HepG2 (cell line): ENCODE measurements at regions not wholly inside any gene's neighbourhood (a gene's known extent, or its start where the extent isn't known, plus 50 kb on each side); places are given as distances from the start of the nearest gene placed in this dataset.

ENCODE experiments used
- ATAC-seq: fragments of 200-7000 bp; cut with Tn5 transposase; 3 replicates; pipeline ENCODE4 v1.9.1; 2020; ENCODE audit warnings: mild to moderate bottlenecking, moderate library complexity
- BruUV-seq: library from RNA; stranded (reverse); fragments of 400-500 nt; replicated peaks from 2 replicates; lab custom pipeline; 2021; lab: Mats Ljungman, UMichigan
- CTCF ChIA-PET: fragments of 300-600 bp; formaldehyde crosslinking; extraction: SDS; loops from one replicate; lab custom pipeline; 2021; ENCODE audit warnings: low total read pairs, inconsistent platforms, low intra/inter-chr PET ratio; lab: Yijun Ruan, JAX
- POLR2A ChIA-PET: fragments of 350-600 bp; sonication (Branson Sonifier 250); formaldehyde crosslinking; loops from one replicate; lab custom pipeline; 2020; ENCODE audit warnings: antibody characterized with exemption, inconsistent platforms; lab: Yijun Ruan, JAX
- DNase-seq: peaks from one replicate; pipeline ENCODE4 v3.0.0-alpha.2; 2015; ENCODE audit warnings: low spot score
- FAIRE-seq: peaks from 3 replicates; lab custom pipeline; 2011; peaks lifted over from hg19 to GRCh38; lab: Jason Lieb, UNC
- H2AFZ ChIP-seq: one replicate; pipeline ENCODE4 v1.6.1; 2011; ENCODE audit warnings: low read length, inconsistent platforms
- H3K27ac ChIP-seq: fragments of 300-600 bp; 3 replicates; pipeline ENCODE4 v1.8.0; 2011; ENCODE audit warnings: mixed run types, mild to moderate bottlenecking, mixed read lengths, low read length, inconsistent platforms; ENCODE audit not compliant: insufficient read depth; ENCODE audit errors: extremely low read length
- H3K27me3 ChIP-seq, 2 experiments: fragments of 200-600 bp in 1 of 2; 2 replicates in 1 of 2; 3 replicates in 1 of 2; pipeline versions ENCODE4 v1.6.0 to v1.8.0; 2011; ENCODE audit warnings: low read length in 2 of 2, mild to moderate bottlenecking in 2 of 2, moderate library complexity in 2 of 2, inconsistent platforms in 1 of 2; ENCODE audit not compliant: insufficient read depth in 2 of 2, control insufficient read depth in 1 of 2
- H3K36me3 ChIP-seq, 2 experiments: fragments of 200-600 bp in 1 of 2; replicated peaks in 1 of 2; 2 replicates in 1 of 2; 3 replicates in 1 of 2; pipeline versions ENCODE4 v1.5.1 to v1.8.0; 2011; ENCODE audit warnings: low read length in 2 of 2, inconsistent platforms in 1 of 2; ENCODE audit not compliant: insufficient read depth in 2 of 2, control insufficient read depth in 1 of 2
- H3K4me1 ChIP-seq: 2 replicates; pipeline ENCODE4 v1.5.1; 2012; ENCODE audit warnings: low read length, inconsistent platforms; ENCODE audit not compliant: insufficient read depth
- H3K4me2 ChIP-seq: 2 replicates; pipeline ENCODE4 v1.6.0; 2011; ENCODE audit warnings: low read depth, low read length, inconsistent platforms
- H3K4me3 ChIP-seq, 3 experiments: fragments of 200-600 bp in 1 of 3; sonication (generic), shearing (Covaris generic) in 1 of 3; replicated peaks in 1 of 3; 2 replicates each; pipeline ENCODE4 v1.5.1; 2011 to 2016; ENCODE audit warnings: low read length in 3 of 3, inconsistent platforms in 2 of 3, low read depth in 2 of 3, mild to moderate bottlenecking in 2 of 3, control low read depth in 1 of 3, mixed read lengths in 1 of 3; ENCODE audit not compliant: insufficient read depth in 1 of 3
- H3K79me2 ChIP-seq: one replicate; pipeline ENCODE4 v1.6.1; 2011; ENCODE audit warnings: low read length, inconsistent platforms; ENCODE audit not compliant: insufficient read depth
- H3K9ac ChIP-seq: 2 replicates; pipeline ENCODE4 v1.6.0; 2011; ENCODE audit warnings: mild to moderate bottlenecking, low read depth, low read length, inconsistent platforms; ENCODE audit not compliant: insufficient read depth
- H3K9me3 ChIP-seq: 2 replicates; pipeline ENCODE4 v1.5.1; 2012; ENCODE audit warnings: mild to moderate bottlenecking, low read length
- H4K20me1 ChIP-seq: 2 replicates; pipeline ENCODE4 v1.6.0; 2011; ENCODE audit warnings: inconsistent platforms, mild to moderate bottlenecking, low read length, moderate library complexity; ENCODE audit not compliant: insufficient read depth
- NFYB ChIP-seq: sonication (generic); formaldehyde crosslinking; IDR thresholded peaks from 2 replicates; pipeline ENCODE4 v1.4.0; 2020; ENCODE audit warnings: missing genetic modification reagents
- POLR2G ChIP-seq: fragments of 200-400 bp; formaldehyde crosslinking; IDR thresholded peaks from 2 replicates; pipeline ENCODE4 v1.6.1; 2018; ENCODE audit warnings: mild to moderate bottlenecking, low read depth, low read length, moderate library complexity
- SIN3B ChIP-seq: fragments of 150-350 bp; IDR thresholded peaks from 2 replicates; pipeline ENCODE4 v1.6.1; 2014; ENCODE audit warnings: low read length
- ZNF383 ChIP-seq: sonication (generic); formaldehyde crosslinking; IDR thresholded peaks from 2 replicates; pipeline ENCODE4 v1.4.0; 2020; ENCODE audit warnings: missing genetic modification reagents, mild to moderate bottlenecking, borderline replicate concordance
- ZNF501 ChIP-seq: sonication (generic); formaldehyde crosslinking; IDR thresholded peaks from 2 replicates; pipeline ENCODE4 v1.5.1; 2020; ENCODE audit warnings: mild to moderate bottlenecking, moderate library complexity, missing genetic modification reagents
- ZNF569 ChIP-seq: sonication (generic); formaldehyde crosslinking; IDR thresholded peaks from 2 replicates; pipeline ENCODE4 v1.5.0; 2020; ENCODE audit warnings: mild to moderate bottlenecking, missing genetic modification reagents, moderate library complexity, borderline replicate concordance
- ZNF782 ChIP-seq: sonication (generic); formaldehyde crosslinking; IDR thresholded peaks from 2 replicates; pipeline ENCODE4 v1.4.0; 2020; ENCODE audit warnings: missing genetic modification reagents, mild to moderate bottlenecking, borderline replicate concordance
- WGBS: methylation state at CpG from one replicate; pipeline ENCODE4 v1.1.6; 2017; ENCODE audit warnings: low lambda C conversion rate; 5-methylcytosine and 5-hydroxymethylcytosine counted together
- in situ Hi-C: cut with HindIII; loops from 2 replicates; pipeline ENCODE4 v1.10.0; 2017; ENCODE audit warnings: low pct_unique_long_range_greater_than_20kb; ENCODE audit not compliant: extremely low pct_ligation_motif_present
- intact Hi-C: fragments of 100-400 bp; cut with micrococcal nuclease; formaldehyde crosslinking; loops from one replicate; pipeline ENCODE4 v1.10.0; 2022; ENCODE audit not compliant: unreplicated experiment
- TF ChIP-seq, protein P1 (sequence below): IDR thresholded peaks from 2 replicates; pipeline ENCODE4 v1.6.1; 2018; ENCODE audit warnings: missing genetic modification reagents
- TF ChIP-seq, protein P2 (sequence below): sonication (generic); formaldehyde crosslinking; IDR thresholded peaks from 2 replicates; pipeline ENCODE4 v1.4.0; 2020; ENCODE audit warnings: missing genetic modification reagents
- TF ChIP-seq, protein P3 (sequence below): IDR thresholded peaks from 2 replicates; pipeline ENCODE4 v1.6.1; 2018; ENCODE audit warnings: missing genetic modification reagents, mild to moderate bottlenecking, missing compliant biosample characterization
- TF ChIP-seq, protein P4 (sequence below), 2 experiments: IDR thresholded peaks; 2 replicates each; pipeline ENCODE4 v1.6.1; 2011 to 2012; ENCODE audit warnings: low read length in 2 of 2, borderline replicate concordance in 1 of 2, low read depth in 1 of 2, mild to moderate bottlenecking in 1 of 2, moderate library complexity in 1 of 2

DNA sequence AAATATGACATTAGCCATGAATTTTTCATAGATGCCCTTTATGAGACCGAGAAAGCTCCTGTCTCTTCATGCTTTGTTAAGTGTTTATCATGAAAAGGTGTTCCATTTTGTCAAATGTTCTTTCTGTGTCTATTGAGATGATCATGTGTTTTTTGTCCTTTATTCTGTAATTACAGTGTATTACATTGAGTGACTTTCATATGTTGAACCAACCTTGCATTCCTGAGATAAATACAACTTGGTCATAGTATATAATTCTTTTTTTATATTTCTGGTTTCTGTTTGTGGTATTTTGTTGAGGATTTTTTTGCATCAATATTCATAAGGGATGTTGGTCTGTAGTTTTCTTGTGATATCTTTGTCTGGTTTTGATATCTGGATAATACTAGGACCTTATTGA, 52.9 kb upstream of the HPCAL1 start (continued):
- TF ChIP-seq, protein P1, sequence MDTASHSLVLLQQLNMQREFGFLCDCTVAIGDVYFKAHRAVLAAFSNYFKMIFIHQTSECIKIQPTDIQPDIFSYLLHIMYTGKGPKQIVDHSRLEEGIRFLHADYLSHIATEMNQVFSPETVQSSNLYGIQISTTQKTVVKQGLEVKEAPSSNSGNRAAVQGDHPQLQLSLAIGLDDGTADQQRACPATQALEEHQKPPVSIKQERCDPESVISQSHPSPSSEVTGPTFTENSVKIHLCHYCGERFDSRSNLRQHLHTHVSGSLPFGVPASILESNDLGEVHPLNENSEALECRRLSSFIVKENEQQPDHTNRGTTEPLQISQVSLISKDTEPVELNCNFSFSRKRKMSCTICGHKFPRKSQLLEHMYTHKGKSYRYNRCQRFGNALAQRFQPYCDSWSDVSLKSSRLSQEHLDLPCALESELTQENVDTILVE (CRISPR knock-in tag) = no peak
- TF ChIP-seq ZNF569 (CRISPR knock-in tag) = no peak
- no peak for TF ChIP-seq NFYB (CRISPR knock-in tag)
- TF ChIP-seq, protein P2, sequence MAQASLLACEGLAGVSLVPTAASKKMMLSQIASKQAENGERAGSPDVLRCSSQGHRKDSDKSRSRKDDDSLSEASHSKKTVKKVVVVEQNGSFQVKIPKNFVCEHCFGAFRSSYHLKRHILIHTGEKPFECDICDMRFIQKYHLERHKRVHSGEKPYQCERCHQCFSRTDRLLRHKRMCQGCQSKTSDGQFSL = no peak
- TF ChIP-seq, all 625 proteins: peak for 0

DNA sequence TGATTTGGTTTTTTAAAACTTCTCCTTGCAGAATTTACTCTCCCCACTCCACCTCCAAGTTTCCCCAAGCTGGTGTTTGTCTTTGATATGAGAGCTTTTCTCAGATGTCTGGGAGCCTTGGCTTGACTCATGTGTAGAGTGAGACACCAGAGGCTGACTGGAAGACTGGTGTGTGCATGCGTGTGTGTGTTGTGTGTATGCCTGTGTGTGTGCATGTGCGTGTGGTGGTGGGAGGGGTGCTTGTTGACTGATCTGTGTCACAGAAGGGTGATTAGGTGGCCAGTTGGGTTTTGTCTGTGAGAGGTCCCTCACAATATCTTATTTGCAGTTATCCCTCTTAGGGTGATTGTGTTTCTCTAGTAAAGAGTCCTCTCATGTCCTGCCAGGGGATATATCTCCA, 50.5 kb upstream of the HPCAL1 start:
- H3K27me3 ChIP-seq = peaks cover 23 to 41% of the 10 kb centered on the region in 2 experiments
- TF ChIP-seq, protein P3, sequence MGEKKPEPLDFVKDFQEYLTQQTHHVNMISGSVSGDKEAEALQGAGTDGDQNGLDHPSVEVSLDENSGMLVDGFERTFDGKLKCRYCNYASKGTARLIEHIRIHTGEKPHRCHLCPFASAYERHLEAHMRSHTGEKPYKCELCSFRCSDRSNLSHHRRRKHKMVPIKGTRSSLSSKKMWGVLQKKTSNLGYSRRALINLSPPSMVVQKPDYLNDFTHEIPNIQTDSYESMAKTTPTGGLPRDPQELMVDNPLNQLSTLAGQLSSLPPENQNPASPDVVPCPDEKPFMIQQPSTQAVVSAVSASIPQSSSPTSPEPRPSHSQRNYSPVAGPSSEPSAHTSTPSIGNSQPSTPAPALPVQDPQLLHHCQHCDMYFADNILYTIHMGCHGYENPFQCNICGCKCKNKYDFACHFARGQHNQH = no peak
- no peak for TF ChIP-seq ZNF782 (CRISPR knock-in tag)
- TF ChIP-seq POLR2G = no peak
- TF ChIP-seq SIN3B = no peak
- no peak for TF ChIP-seq ZNF383 (CRISPR knock-in tag)
- TF ChIP-seq, protein P4, sequence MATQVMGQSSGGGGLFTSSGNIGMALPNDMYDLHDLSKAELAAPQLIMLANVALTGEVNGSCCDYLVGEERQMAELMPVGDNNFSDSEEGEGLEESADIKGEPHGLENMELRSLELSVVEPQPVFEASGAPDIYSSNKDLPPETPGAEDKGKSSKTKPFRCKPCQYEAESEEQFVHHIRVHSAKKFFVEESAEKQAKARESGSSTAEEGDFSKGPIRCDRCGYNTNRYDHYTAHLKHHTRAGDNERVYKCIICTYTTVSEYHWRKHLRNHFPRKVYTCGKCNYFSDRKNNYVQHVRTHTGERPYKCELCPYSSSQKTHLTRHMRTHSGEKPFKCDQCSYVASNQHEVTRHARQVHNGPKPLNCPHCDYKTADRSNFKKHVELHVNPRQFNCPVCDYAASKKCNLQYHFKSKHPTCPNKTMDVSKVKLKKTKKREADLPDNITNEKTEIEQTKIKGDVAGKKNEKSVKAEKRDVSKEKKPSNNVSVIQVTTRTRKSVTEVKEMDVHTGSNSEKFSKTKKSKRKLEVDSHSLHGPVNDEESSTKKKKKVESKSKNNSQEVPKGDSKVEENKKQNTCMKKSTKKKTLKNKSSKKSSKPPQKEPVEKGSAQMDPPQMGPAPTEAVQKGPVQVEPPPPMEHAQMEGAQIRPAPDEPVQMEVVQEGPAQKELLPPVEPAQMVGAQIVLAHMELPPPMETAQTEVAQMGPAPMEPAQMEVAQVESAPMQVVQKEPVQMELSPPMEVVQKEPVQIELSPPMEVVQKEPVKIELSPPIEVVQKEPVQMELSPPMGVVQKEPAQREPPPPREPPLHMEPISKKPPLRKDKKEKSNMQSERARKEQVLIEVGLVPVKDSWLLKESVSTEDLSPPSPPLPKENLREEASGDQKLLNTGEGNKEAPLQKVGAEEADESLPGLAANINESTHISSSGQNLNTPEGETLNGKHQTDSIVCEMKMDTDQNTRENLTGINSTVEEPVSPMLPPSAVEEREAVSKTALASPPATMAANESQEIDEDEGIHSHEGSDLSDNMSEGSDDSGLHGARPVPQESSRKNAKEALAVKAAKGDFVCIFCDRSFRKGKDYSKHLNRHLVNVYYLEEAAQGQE (IDR thresholded peaks at IDR 0.05; ENCODE audit: borderline replicate concordance in 1 of 2, low read depth in 1 of 2, low read length in 2 of 2) = no peak
- no peak for TF ChIP-seq ZNF501 (CRISPR knock-in tag)
- H3K36me3 ChIP-seq = no peaks in the 10 kb centered on the region
- no peaks in the 10 kb centered on the region for H3K79me2 ChIP-seq
- 46% methylated on average over 2 of the region's 2 CpGs for WGBS
- ChIA-PET CTCF (no interaction called here), POLR2A (no interaction called here)
- no peak overlapping the region for H2AFZ ChIP-seq
- H3K9ac ChIP-seq = no peak overlapping the region
- H4K20me1 ChIP-seq = no peaks in the 10 kb centered on the region
- peaks cover 18% of the 10 kb centered on the region for H3K4me1 ChIP-seq
- no peak overlapping the region for H3K4me3 ChIP-seq
- in situ Hi-C loops = no loop called here
- H3K9me3 ChIP-seq = peaks cover 12% of the 10 kb centered on the region
- no peak overlapping the region for H3K27ac ChIP-seq
- no TSS peak for BruUV-seq
- no peak for ATAC-seq
- no peak for FAIRE-seq
- H3K4me2 ChIP-seq = no peak overlapping the region
- intact Hi-C loops = no loop called here
- DNase-seq = no peak
